ENCODE measurements at regions not wholly inside any gene's neighbourhood (a gene's known extent, or its start where the extent isn't known, plus 50 kb on each side); places are given as distances from the start of the nearest gene placed in this dataset.

DNA sequence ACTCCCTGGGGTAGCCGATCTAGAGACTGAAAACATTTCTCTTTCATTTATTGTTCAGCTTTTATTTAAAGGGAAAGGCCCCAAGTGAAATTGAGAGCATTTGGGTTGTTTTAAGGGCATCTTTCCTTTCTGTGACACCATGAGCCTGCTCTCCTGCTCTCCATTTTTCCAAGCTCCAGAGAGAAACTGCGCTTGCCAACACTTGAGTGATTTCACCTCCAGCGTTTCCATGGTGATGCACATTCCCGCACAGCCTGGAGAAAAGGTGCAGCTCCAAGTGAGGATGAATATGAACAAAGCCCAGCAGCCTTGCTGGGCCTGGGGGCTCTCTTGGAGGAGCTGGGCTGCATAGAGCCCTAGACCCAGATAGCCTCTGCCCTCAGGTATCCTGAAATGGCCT, 159.2 kb upstream of the PPP2R3A start:
- H3K4me3 ChIP-seq (ENCODE audit: low read depth, low read length): no peak overlapping the region
- no peak for DNase-seq (ENCODE audit: low read depth)

DNA sequence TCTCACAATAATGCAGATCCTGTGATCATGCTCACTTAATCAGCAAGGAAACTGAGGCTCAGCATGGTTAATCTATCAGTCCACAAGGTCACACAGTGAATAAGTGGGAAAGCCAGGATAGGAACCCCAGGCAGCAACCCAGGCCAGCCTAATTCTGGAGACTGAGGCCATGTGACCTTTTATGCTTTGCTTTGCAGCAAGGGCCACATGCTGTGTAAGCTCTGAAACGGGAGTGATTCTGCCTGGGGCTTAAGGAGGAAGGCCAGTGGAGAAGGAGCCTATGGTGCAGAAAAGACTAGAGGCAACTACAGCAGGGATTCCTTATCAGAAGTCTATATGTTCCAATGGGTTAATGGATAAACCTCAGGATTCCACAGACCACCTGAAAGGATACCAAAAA, 157.6 kb upstream of the PPP2R3A start:
- no peak overlapping the region for H3K4me3 ChIP-seq (ENCODE audit: low read depth, low read length)
- no peak for DNase-seq (ENCODE audit: low read depth)

DNA sequence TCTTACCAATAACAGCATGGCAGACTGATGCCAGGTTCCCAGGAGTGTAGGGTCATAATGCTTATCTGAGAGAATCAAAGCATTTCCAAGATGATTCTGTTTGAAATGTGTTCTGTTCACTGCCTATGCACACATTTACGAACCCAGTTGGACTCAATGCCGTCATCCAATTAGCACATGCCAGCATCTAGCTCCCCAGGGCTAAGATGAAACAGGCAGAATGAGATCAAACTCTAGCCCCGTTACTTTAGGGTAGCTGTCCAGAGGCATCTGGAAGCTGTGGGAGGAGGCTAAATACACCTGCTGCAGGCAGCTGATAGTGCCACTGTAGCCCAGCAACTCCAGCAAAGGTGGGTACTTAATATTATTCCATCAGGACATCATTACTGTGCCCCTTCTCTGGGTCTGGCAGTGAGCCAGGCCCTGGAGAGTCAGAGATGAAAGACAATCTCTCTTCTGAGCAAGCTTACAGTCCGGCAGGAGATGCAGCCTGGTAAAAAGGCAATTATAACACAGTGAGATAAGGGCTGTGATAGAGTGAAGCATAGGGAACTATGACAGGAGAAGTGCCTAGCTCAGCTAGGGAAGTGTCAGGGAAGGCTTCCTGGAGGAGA, 156.4 kb upstream of the PPP2R3A start:
- DNase-seq (ENCODE audit: low read depth): no peak
- H3K4me3 ChIP-seq (ENCODE audit: low read depth, low read length): no peak overlapping the region

DNA sequence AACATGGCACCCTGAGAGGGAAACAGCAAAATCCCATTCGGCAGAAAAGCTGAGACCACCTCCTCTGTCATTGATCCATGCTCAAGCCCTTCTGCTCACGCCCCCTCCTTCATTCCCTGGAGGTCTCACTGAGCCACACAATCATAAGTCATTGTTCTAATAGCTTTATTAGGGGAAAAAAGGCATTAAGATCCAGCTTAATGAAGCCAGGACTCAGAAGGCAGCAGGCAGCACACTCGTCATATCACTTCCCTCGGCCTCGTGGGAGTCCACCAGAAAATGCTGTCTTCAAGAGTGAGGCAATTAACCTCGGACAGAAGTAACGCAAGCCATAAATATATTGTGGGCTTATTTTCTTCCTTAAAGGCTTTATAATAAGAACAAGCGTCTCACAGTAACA, 153.9 kb upstream of the PPP2R3A start:
- no peak overlapping the region for H3K4me3 ChIP-seq (ENCODE audit: low read depth, low read length)
- DNase-seq (ENCODE audit: low read depth): no peak

DNA sequence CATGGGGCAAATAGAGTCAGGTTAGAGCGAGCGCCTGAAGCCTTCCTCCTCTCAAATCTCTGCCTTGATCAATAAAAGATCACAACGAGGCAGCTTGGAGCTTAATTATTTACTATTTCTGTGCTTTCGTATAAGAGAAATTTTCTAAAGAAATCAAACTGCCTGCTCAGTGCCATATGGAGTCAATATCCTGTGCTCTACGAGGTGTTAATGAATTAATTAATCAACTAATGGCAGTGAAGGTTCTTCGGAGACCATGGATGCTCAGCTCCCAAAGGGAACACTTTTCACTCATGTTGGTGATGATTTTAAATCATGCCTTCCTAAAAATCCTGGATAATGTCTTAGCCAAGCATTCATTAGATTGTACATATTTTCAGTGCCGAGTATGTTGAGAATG, 153.5 kb upstream of the PPP2R3A start:
- H3K4me3 ChIP-seq (ENCODE audit: low read depth, low read length): no peak overlapping the region
- no peak for DNase-seq (ENCODE audit: low read depth)

DNA sequence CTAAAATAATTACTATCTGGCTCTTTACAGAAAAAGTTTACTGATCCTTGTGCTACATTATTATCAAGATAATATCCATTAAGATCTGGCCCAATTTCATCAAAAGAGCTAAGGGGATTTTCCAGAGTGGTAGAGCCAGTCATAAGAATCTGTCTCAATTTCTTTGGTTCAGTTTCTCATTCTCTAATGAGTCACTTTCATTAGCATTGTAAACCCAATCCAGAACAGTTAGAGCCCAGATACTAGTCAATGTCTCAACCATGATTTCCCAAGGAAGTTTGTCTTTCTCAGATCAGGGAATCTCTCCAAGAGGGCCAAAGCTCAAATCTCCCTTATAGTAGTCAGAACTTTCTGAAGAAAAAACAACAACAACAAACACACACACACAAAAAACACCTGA, 131.1 kb upstream of the PPP2R3A start:
- DNase-seq (ENCODE audit: low read depth): no peak
- no peak overlapping the region for H3K4me3 ChIP-seq (ENCODE audit: low read depth, low read length)

DNA sequence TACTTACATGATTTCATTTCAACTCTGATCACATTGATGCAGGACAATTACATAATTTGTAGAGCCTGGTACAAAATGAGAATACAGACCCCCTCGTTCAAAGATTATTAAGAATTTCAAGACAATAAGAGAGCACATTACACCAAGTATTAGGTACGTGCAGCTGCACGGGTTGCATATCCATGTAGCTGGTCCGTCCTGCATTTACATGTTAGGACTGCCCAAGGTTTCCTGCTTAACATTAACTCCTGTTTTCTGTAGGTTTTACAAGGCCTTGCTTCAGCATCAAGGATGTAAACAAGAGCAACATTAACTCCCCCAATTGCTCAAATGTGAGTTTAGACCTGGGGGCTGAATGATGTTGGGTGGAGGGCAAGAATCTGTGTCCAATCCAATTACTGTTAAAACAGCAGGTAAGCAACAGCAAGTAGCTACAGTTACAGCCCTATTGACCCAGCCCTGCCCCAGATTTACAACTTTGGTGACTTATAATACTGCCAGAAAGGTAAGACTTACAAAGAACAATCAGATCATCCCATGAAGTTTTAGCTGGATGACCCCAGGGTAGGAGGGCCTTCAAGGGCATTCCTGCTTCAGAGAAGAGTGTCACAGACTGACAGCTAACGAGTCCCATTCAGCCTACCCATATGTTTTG, 127.4 kb upstream of the PPP2R3A start:
- no peak for DNase-seq (ENCODE audit: low read depth)
- no peak overlapping the region for H3K4me3 ChIP-seq (ENCODE audit: low read depth, low read length)

DNA sequence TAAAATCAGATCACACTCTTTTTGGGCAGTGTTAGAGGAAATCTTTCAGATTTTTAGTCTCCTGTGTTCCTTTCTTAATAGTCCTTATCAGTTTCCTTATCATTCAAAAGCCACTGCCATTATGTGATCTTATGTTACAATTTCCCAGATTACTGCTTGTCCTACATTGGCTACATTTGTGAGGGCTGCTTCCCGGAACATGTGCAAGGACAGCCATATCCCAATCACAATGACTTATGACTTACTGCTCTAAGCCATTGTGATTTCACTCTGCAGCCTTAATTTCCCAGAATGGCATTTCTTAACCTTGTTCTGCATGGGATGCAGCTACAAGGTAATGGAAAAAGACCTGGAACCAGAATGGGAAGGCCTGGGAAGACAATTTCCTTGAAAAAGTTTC, 125.1 kb upstream of the PPP2R3A start:
- no peak overlapping the region for H3K4me3 ChIP-seq (ENCODE audit: low read depth, low read length)
- DNase-seq (ENCODE audit: low read depth): no peak

DNA sequence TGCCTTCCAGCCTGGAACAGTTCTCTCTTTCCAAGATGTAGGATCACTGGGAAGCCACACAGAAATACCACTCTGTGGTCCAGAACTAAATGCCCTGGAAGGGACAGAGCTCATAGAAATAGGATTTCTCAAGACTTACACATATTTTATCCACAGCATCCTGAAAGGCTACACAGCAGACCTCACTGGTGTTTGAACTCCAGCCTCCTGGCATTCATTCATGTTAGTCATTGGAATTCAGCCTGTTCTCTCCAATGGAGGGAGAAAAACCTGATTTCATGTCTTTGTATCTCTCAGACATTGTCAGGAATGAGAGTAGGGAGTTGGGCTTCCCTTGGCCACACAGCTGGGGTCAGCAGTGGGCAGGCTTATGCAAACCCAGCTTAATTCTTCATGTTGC, 121.1 kb upstream of the PPP2R3A start:
- no peak overlapping the region for H3K4me3 ChIP-seq (ENCODE audit: low read depth, low read length)
- DNase-seq (ENCODE audit: low read depth): no peak

DNA sequence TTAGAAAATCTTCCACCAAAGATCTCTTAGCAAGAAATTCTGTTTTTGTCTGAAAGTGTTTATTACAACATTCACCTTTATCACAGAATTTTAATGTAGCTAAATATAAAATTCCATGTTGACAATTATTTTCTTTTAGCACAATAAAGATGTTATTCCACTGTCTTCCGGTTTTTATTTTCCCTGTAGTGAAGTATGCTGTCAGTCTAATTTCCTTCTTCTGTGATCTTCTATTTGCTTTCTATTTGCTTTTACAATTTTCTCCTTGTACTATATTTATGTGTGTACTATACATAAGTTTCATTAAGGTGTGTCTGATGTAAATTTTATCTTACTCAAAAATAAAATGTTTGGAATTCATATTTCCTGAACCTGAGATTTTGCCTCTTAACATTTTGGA, 117.5 kb upstream of the PPP2R3A start:
- no peak overlapping the region for H3K4me3 ChIP-seq (ENCODE audit: low read depth, low read length)

DNA sequence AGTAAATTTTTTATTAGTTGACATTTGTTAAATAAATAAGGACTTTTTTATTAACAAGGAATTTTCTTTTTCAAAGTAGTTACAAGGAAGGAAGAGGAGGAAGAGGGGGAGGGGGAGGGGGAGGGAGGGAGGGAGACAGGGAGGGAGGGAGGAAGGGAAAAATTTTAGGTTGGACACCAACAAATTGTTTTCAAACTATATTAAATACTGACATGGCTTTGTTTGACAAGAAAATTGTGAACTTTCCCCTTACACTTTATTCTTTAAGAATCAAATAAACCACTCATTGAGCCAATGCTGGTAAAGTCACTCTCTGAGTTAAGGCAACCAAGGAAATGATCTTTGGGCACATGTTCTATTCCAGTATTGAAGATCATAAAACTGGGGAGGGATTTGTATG, 115.7 kb upstream of the PPP2R3A start:
- H3K4me3 ChIP-seq (ENCODE audit: low read depth, low read length): no peak overlapping the region
- DNase-seq (ENCODE audit: low read depth): no peak

More for the DNA sequence above, 117.5 kb upstream of the PPP2R3A start:
- DNase-seq (ENCODE audit: low read depth): no peak

DNA sequence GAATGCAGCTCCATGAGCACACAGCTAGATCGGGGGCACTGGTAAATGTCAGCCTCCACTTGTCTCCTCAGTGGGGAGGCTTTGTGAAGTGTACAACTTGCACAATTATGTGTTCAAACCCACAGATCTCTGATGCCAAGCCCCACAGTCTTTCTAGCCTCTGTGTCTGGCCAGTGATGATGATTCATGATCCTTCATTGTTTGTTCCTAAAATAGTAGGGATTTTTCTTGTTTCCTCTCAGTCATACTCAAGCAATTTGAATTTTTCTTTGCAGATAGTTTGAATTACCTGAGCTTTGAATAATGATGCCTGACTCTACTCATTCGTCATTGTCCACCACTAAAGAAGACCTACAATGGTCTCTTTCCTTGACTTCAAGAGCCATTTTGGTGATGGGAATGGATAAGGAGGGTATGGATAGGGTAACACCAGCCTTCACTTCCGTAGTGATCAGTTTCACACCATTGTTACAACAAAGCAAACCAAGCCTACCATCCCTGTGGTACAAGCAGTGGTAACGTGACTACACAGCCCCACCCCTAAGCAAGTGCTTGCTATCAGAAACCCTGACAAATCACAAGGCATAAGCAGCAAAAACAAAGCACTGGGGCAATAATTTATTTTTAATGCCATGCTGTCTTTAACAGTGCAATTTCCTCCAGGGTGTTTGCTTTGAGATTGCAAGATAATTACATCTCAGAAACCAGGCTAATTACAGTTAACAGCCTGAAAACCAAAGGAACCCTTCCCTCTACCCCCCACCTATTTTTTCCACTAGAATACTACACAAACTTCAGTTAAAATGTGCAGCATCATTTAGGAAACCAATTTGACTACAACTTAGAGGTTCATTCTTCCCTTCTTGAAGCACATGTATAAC, 114.1 kb upstream of the PPP2R3A start:
- no peak for DNase-seq (ENCODE audit: low read depth)
- no peak overlapping the region for H3K4me3 ChIP-seq (ENCODE audit: low read depth, low read length)

DNA sequence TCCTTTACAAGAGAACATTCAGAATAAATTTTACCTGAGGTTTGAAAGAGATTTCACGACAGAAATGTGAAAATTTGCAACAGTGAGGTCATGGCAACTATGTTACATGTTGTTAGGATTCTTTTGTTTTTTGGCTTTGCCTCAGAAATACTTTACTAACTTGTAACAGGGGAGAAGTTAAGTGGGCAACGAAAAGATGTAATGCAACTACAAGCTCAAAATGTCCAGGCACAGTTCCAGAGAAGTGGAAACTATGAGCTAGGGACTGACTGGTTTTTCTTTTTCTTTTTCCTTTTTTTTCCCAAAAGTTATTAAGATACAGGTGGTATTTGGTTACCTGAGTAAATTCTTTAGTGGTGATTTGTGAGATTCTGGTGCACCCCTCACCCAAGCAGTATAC, 111.5 kb upstream of the PPP2R3A start:
- H3K4me3 ChIP-seq (ENCODE audit: low read depth, low read length): no peak overlapping the region
- DNase-seq (ENCODE audit: low read depth): no peak

DNA sequence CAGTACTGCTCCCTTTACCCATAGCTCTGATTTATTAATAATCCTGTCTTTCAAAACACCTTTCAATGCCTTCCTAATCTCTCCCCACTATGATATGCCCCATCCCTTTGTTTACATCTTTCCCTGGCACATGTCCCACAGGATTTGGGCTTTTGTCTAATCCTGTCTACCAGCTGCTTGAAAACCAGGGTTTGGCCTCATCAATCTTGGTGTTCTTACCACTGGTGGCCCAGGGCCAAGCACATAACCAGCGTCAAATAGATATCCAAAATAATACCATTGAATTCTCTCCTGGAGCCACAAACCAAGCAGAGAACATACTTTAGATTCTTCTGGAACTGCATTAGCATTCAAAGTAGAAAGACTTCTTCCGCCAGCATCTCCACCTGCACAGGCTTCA, 104.8 kb upstream of the PPP2R3A start:
- H3K4me3 ChIP-seq (ENCODE audit: low read depth, low read length): no peak overlapping the region
- DNase-seq (ENCODE audit: low read depth): no peak

DNA sequence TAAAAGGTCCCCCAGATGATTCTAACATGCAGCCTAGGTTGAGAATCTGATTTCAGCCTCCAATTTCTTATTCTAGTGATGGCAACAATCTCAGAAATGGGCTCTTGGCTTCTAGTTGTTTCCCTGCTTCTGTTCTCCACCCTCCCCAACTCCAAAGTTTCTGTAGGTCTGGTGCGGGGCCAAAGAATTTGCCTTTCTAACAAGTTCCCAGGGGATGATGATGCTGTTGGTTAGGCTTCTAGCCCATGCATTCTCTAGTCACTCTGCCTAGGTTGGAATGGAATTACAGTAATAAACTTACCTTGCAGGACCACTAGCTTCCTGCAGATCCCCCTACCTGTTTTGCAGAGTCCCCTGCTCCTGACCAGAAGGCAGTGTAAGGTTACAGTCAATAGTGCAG, 103.2 kb upstream of the PPP2R3A start:
- H3K4me3 ChIP-seq (ENCODE audit: low read depth, low read length): no peak overlapping the region
- no peak for DNase-seq (ENCODE audit: low read depth)

DNA sequence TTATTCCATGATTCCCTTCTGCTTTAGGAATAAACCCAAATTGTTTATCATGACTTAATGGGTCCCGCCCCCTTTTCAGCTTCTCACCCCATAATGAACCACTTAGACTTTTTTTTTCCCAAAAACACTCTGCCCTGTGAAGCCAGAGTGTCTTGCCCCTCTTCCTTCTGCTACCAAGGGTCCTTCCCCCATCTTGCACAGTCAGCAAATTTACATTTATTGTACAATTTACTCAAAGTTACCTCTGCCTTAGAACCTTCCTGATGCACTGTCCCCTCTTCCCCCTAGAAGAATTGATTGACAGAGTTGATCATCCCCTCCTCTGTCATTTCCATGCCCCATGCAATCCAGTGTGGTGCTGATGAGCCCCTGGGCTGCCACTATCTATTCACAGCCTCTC, 101.5 kb upstream of the PPP2R3A start:
- H3K4me3 ChIP-seq (ENCODE audit: low read depth, low read length): no peak overlapping the region
- DNase-seq (ENCODE audit: low read depth): no peak

DNA sequence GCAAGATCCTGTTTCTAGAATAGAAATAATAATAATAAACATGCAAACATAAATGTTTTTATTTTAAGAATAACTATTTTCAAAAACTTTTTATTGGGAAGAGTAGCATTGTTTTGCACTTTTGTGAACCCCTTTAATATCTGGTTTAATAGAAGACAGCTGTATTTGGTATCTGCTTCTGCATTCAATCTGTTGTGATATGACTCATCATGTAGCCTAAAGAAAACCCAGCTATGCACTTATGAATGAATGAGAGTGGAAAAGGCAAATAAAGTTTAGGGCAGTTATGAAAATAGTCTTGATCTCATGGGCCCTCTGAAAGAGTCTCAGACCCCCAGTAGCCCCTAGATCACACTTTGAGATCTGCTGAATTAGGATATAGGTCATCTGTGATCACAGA, 100.4 kb upstream of the PPP2R3A start:
- H3K4me3 ChIP-seq (ENCODE audit: low read depth, low read length): no peak overlapping the region
- no peak for DNase-seq (ENCODE audit: low read depth)

DNA sequence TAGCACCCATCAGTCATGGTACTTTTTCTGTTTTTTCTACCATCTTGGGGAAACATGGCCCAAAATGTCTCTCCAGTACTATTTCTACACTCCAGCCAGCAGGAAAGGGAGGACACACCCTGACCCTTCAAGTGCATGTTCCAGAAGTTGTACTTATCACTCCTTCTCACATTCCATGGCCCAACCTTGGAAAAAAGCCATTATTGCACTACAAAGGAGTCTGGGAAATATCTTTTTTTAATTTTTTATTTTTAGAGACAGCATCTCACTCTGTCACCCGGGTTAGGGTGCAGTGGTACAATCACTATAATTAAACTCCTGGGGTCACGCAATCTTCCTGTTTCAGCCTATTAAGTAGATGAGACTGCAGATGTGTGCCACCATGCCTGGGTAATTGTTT, 100.0 kb upstream of the PPP2R3A start:
- H3K4me3 ChIP-seq (ENCODE audit: low read depth, low read length): no peak overlapping the region
- no peak for DNase-seq (ENCODE audit: low read depth)

DNA sequence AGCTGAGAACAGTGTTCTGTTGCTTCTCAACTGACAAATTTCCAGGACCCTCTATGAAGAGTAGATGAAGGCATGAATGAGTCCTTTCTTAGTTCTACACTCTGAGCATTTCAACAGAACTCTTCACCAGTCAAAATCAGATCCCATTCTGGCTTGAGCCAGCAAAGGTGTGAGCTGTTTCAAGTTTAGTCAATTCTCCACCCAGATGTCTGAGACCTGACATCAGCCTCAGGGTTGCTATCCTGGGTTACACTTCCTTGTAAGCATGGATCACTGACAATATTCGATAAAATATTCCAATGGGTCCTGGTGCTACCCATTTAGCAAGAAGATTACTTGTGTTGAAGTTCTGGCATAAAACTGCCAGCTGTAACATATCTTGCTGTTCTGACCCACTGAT, 97.6 kb upstream of the PPP2R3A start:
- H3K4me3 ChIP-seq (ENCODE audit: low read depth, low read length): no peak overlapping the region
- DNase-seq (ENCODE audit: low read depth): no peak

DNA sequence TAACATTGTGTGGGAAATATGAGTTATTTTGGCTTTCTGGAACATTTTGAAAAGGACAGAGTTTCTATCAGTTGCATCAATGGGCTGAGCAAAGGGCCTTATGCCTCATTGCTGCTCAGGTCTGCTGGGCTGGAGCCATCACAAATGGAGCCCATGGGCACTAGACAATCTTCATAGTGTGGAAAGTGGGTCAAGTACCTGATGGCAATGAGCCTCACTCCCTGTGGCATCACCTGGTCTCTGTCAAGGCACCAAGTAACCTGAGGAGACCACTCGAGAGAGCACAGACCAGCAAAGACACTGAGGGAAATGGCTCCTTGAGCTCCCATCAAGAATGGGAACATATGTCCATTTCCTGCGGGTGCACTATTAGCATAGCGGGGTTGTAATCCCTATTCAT, 96.7 kb upstream of the PPP2R3A start:
- no peak for DNase-seq (ENCODE audit: low read depth)
- H3K4me3 ChIP-seq (ENCODE audit: low read depth, low read length): no peak overlapping the region
